Activated CD4-positive, CD25-positive, alpha-beta regulatory T cell treated with anti-CD3 and anti-CD28 coated beads, Interleukin-2, amount 50 U/mL, for 24 hours (primary cell): ENCODE measurements at regions not wholly inside any gene's neighbourhood (a gene's known extent, or its start where the extent isn't known, plus 50 kb on each side); places are given as distances from the start of the nearest gene placed in this dataset.
"Not testable (repeated sequence)": the region's sequence is repeated elsewhere in the genome, so short reads cannot be mapped to it uniquely, and the experiment has no call there.

ENCODE experiments used
- ATAC-seq, 2 donors: fragments of 150-1000 bp; cut with Tn5 transposase; one replicate each; pipeline ENCODE4 v1.10.0; 2021; ENCODE audit warnings: mild to moderate bottlenecking in 1 of 2, moderate library complexity in 1 of 2

DNA sequence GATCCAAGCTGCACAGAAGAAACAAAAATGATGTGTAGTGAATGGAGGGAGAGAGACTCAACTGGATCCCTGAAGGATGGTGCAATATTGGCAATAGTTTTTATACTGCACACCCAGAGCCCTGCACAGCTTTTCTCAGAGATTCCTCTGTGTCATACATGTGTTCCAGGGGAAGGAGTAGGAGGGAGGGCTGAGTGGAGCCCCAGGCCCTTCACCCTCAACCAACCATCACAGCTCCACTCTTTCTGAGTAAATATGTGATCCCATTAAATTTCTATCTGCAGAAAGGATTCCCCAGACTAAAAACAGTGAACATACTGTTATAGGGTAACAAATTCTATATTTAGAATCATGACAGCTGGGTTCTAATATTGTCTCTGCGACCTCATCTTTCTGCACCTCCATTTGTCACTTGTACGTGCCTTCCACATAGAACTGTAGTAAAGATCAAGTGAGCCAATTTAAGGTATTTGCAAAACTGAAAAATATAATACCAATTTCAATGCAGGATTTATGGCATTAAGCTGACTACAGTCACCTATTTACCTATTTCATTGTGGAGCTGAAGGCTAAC is 421.4 kb upstream of the NRSN1 start:
- no peak for ATAC-seq

DNA sequence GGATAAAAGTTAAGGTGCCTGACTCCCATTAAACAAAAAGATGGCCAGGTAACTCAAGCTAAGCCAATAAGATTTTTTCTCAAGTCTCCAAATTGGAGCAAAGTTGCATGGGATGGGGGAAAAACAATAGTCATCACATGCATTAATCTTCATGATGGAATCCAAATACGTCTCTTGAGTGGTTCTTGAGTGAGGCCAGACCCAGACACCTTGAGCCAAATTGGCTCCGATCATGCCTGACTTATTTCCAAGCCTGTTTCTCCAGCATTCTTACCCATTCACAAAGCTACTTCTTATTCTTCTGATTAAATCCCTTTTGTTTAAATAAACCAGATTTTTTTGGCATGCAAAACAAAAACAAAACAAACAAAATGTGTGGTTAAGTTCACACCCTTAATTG is 420.3 kb upstream of the NRSN1 start:
- ATAC-seq = no peak

DNA sequence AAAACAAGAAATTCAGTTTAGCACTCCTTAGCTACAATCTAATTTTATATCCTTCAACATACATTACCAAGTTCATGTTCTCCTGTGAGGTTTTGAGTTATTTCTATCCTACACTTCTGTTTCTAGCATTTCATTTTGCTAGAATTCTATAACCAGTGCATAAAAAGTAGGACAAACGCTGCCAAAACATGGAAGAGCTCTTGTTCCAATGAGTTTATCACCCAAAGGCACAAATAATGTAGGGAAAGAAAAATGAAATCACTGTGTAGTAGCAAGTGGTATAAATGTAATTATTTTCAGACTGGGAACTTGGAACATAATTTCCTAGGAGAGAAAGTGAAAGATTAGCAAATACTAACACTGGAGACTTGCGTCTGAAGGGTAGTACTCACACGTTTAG is 413.3 kb upstream of the NRSN1 start:
- no peak for ATAC-seq

DNA sequence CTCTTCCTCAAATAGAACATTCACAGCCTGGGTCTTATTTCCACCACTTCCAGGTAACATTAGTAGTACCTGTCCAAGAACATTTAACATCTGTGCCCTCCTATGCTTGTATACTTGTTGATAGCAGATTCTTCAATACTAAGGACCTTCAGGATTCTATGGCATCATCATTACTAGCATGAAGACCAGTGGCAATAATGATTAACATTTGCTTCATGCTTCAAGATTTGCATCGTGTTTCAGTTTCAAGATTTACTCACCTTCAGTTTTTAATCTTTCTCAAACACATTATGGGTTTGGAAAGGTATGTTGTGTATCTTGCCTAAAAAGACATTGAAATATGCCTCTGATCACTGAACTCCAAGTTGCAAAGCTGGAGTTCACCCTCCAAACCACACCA is 412.8 kb upstream of the NRSN1 start:
- ATAC-seq = no peak

DNA sequence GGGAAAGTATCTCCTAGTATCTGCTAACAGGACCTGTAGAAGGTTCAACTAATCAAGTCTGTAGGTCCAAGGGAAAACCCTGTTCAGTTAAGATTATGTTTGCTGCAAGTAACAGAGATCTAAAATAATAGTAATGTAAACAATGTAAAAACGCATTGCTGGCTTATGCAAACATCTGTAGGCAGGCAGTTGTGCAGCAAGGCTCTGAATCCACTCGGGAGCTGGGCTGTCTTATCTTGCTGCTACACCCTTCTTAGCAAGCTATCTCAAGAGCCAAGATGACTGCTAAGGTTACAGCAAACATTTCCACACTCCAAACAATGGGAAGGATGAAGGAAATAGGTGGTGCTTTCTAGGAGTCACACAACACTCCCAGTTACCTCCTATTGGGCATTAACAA is 397.3 kb upstream of the NRSN1 start:
- ATAC-seq = no peak

DNA sequence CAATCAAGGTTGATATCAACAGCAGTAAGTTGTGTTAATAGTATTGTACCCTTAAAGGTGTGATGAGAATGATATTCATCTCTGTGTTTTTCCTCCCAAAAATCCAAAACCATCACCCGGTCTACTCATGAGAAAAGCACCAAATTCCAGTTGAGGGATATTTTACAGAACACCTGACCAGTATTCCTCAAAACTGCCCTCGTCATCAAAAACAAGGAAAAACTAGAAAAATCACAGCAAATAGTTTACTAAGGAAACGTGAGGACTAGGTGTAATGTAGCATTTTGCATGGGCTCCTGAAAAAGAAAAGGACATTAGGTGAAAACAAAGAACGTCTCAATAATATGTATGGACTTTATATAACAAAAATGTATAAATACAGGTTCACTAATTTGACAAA is 394.4 kb upstream of the NRSN1 start:
- ATAC-seq = no peak

DNA sequence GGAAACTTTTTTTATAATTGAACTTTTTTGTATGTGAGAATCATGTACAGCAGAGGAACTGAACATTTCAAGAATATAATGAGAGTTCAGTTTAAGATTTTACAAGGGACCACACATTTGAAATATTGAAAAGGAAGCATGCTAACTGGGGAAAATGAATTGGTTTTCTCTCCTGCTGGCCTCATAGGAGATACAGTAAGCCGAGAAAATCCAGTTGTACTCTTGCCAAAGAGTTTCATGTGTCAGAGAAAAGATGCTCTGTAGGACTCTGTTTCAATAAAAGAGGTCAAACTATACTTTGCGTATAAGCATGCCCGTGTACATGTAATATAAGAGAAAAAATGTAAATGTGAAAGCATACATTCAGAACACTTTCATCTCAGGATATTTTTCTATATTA is 393.5 kb upstream of the NRSN1 start:
- no peak for ATAC-seq

DNA sequence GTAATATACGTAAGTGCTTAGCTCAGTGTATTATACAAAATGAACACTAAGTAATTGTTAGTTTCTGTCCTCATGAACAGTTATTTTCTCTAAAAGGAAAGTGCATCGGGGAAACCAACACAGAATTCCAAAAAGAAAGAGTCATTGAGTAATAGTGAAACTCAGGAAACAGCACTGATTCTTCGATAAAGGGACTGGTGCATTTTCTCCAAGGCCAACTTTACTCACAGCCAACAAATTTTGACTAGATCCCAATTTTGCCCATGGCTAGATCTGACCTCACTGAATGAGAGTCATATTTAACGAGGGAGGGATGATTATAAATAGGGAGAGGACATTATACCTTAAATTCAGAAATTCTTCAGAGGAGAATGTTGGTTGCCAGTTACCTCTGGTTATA is 390.9 kb upstream of the NRSN1 start:
- no peak for ATAC-seq

DNA sequence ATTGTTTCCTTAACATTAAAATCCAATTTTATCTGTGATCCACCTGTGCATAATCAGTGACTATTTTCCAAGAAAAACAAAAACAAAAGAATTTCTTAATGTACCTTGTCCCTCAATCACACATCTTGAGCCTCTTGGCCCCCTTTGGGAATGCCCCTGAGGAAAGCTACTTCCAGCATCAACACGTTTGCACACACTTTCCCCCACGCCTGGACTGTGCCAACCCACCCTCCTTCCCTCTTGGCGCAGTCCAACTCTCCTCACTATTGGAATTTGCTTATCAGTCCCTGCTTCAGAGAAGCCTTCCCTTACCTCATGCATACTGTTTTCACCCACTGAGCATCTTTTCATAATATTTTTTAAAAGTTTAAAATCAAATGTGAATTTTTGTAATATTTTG is 389.4 kb upstream of the NRSN1 start:
- ATAC-seq = no peak

DNA sequence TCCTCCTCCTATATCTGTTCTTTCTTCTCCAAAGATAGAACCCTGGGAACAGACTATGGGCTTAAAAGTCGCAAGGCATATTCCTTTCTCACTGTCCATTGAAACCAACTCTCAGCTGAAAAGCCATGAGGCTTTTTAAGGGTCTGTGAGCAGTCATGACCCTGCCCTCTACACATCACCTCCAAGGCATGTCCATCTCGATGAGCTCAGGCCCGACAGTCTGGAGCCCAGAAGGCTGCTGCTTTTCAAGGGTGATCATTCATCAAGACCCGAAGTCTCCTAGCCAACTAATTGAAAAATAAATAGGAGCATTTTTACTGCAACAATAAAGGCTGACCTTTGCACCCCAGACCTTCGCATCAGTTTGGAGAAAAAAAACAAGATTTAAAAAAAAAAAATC is 378.8 kb upstream of the NRSN1 start:
- ATAC-seq = no peak

DNA sequence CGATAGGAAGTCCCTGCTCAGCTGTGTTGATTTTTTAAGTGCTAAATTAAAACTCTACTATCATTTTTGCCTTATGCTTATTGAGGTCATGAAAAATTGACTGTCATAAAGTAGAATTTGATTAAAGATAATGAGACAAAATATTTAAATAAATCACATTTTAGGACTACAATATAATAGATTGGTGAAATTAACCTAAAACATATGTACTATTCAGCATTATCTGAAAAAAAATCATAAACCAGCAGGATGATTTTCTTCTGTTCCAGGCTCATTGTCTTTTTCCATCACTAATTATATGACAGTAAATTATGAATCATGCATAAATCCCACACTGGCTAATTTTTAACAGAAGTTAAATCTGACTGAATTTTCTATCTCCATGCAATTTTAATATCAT is 373.6 kb upstream of the NRSN1 start:
- ATAC-seq = no peak

DNA sequence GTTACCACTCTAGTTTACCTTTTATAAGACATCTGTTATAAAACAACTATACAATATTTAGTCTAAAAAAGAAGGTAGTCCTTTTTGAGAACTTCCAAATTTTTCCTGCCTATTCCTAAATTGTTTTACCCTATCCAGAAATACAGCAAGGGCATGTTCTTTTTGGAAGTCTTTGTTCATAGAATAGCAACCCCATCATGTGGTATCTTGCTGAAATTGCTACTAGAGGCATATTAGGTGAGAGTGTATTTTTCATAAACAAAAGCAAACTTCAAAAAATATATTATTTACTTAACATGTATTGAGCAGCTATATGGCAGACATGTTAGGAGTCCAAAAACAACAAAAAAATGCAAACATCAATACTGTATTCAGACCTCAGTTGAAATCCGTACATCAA is 371.8 kb upstream of the NRSN1 start:
- ATAC-seq = no peak

DNA sequence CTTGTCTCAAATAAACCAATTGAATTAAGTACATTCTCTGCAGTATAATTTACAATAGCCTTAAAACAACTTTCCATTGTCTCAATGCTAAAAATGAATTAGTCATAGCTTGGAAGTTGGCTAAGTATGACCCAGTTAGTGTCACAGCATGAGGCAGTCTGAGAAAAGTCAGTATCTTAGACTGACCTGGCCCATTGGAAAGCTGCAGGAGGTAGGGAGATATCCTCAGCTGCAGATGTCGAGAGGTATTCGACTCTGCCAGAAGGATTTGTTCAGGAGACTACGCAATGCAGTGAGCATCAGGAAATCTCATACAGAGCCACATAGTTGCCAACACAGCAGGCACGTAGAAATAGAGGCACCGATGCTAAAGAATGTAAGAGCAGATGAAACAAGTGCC is 350.9 kb upstream of the NRSN1 start:
- no peak for ATAC-seq

DNA sequence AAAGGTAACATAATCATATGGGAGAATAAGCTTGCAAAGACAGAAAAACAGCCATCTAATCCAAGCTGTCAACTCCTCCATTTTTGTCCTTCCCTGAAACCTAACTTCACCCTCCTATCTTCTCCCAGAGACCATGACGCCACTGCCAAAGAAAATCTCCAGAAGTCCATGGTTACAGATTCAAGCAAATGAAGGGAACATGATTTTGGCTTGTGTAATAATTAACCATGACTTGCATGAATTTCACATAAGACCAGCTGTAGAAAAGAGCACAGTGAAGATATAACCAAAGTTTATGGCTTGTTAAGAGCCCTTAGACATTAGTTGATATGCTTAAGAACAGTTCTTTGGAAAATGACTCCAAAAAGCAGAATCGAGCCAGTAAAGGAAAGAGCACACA is 342.1 kb upstream of the NRSN1 start:
- no peak for ATAC-seq

DNA sequence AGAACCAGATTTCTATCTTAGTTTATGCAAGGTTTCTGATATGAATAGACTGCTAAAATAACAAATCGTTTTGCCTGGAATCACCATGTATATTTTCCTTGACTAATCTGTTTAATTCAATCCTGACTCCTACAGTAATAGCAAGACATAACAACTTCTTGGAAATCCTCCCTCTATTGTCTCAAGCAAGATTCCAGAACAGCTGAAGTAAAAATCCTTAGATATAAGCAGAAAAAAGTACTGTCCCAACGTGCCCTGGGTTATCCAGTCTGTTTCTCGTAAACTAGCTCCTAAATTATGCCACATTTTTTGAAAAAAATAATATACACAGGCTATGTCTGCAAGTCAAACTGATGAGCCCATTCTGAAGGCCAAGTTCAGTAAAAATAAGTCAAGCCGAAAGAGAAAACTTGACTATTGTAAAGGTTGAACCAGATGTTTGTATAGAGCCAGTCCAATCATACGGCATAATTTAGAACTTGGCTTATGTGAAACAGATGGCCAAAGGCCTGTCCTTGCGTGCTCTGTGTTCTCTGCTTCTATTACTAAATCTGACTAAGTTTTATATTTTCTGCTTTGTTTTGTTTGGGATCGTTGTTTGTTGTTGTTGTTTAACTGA is 341.6 kb upstream of the NRSN1 start:
- no peak for ATAC-seq

DNA sequence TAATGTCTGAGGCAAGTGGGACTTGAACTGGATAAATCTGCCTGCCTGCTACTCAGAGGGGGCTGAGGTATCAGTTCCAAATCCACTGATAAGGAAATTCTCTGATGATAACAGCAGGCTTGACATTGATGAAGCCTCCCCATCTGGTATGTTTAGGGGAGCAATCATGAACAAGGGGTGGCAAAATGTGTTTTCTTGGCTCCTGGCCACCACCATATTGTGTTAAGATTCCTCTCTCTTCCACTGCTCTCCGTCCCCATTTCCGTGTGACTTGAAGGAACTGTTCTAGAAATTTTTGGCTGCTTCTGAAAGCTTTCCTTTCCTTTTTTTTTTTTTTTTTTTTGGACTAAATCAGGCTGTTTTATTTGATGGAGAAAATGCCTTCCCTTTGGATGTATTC is 335.3 kb upstream of the NRSN1 start:
- ATAC-seq = no peak

DNA sequence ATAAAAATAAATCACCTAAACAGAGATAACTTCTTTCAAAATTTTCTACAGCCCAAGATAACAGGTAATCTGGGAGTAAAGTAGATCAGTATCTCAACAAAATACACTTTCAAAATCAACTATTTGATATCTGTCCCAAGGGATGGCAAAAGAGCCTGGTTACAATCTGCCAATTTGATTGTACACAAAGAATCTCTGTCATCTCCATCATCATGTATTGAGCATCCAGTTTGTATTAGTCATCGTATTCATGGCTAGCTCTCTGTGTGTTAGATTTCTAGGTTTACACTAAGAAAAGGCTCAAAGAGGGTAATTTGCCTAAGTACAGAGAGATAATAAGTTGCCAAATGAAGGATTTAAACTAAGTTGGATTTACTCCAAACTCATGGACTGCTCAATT is 329.0 kb upstream of the NRSN1 start:
- ATAC-seq = no peak

DNA sequence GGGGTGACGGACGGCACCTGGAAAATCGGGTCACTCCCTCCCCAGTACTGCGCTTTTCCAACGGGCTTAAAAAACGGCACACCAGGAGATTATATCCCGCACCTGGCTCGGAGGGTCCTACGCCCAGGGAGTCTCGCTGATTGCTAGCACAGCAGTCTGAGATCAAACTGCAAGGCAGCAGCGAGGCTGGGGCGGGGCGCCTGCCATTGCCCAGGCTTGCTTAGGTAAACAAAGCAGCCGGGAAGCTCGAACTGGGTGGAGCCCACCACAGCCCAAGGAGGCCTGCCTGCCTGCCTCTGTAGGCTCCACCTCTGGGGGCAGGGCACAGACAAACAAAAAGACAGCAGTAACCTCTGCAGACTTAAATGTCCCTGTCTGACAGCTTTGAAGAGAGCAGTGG is 321.7 kb upstream of the NRSN1 start:
- ATAC-seq = not testable (repeated sequence)

DNA sequence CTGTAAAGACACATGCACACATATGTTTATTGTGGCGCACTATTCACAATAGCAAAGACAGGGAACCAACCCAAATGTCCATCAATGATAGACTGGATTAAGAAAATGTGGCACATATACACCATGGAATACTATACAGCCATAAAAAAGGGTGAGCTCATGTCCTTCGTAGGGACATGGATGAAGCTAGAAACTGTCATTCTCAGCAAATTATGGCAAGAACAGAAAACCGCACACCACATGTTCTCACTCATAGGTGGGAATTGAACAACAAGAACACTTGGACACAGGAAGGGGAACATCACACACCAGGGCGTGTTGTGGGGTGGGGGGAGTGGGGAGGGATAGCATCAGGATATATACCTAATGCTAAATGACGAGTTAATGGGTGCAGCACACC is 304.9 kb upstream of the NRSN1 start:
- not testable (repeated sequence) for ATAC-seq

DNA sequence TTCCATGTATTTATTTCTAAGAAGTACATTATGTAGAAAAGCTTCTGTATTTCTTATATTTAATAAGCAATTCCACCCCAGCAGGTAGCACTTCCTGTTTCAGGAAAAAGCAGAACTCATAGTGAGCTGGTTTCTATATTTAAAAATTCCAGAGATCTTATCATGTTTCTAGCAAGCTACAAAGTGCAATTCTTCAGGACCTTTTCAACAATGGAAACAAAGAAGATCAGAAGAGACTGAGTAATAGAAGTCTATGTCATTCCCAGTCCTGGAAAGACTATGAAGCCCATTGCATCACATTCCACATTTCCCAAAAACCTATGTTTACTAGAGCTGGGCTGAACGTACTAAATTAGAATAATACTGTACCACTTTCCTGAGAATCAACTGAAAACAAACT is 302.6 kb upstream of the NRSN1 start:
- ATAC-seq = no peak

DNA sequence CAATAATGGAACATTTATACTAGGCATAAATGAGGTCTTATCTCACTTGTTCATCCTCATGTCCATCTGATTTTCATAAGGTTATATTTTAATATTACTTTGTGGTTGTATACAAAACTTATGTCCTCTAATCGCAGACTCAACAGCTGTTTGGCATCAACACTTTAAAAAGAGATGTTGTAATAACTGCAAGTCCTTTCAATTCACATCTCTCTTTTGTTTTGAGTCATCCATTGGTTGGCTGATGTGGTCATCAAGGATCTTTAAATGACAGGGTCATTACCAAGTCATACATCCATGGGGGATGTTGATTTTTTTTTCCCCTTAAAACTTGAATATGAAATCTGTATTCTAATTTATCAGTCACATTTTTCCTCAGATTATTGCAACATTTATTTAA is 299.4 kb upstream of the NRSN1 start:
- no peak for ATAC-seq

DNA sequence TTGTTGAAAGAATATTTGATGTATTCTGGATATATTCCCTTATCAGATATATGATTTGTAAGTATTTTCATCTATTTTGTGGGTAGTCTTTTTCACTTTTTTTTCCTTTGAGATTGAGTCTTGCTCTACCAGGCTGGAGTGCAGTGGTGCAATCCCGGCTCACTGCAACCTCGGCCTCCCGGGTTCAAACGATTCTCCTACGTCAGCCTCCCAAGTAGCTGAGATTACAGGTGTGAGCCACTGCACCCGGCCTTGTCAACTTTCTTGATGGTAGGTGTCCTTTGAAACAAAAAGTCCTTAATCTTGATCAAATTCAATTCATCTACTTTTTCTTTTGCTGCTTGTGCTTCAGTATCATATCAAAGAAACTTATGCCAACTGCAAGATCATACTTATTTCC is 297.2 kb upstream of the NRSN1 start:
- ATAC-seq = no peak

DNA sequence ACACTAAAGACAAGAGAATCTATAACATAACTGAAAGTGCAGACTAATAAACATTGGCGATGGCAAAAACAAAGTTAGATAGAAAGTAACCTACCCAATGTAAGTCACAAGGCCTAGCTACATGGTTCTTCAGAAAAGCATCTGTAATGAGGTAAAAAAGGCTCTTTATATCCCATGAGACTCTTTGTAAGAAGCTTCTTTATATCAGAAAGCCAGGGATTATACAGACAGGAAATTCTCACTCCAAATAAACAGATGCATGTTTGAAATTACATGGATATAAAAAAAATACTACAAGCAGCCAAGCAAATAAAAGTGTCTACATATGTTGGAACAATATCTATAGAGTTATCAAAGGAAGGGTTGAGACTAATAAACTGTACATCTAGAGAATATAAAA is 284.9 kb upstream of the NRSN1 start:
- ATAC-seq = no peak

DNA sequence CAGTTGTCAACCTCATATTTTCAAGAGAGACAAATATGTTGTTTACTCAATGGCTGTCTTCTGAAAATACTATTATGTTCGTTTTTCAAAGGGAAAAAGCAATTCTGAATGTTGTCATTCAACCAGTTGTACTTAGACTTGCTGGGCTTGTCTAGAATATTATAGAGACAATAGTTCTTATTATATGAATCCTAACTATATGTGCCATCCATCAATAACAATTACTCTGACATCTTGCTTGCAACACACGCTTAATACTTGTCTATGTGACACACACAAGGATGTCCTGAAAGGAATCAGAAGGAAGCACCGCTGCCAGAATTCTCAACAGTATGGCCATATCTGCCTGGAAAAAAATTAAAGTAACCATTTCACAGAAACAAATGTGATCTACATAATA is 283.3 kb upstream of the NRSN1 start:
- ATAC-seq = no peak

DNA sequence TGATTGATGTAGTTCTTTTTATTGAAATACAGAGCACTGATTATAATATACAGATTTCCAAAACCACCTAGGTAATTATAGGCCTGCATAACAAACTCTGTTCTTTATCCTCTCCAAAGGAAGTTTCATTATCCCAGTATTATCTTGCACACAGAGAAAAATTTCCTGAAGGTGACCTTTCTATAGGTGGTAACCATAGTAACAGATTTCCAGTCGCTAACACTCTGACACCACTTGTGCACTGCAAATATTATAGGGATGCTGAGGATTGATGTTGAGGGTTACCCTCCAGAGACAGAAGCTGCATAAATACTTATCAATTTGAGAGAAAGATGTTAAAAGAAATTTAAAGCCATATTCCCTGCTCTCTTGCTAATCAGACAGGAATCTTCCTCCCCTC is 274.5 kb upstream of the NRSN1 start:
- no peak for ATAC-seq
